ENCODE measurements at regions not wholly inside any gene's neighbourhood (a gene's known extent, or its start where the extent isn't known, plus 50 kb on each side); places are given as distances from the start of the nearest gene placed in this dataset.

DNA sequence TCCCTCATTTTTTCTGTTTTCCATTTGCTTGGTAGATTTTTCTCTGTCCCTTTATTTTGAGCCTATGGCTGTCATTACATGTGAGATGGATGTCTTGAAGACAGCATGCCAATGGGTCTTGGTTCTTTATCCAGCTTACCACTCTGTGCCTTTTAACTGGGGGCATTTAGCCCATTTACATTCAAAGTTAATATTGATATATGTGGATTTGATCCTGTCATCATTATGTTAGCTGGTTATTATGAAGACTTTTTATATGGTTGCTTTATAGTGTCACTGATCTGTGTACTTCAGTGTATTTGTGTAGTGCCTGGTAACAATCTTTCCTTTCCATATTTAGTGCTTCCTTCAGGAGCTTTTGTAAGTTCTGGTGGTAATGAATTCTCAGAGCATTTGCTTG lies 89.3 kb upstream of the UNC5B start:
- no peaks in the 10 kb centered on the region for H3K79me2 ChIP-seq (ENCODE audit: insufficient read depth)
- H3K27me3 ChIP-seq (ENCODE audit: insufficient read depth), result no peaks in the 10 kb centered on the region
- no peaks in the 10 kb centered on the region for H3F3A ChIP-seq (replicated peaks; ENCODE audit: insufficient read depth)
- H2AFZ ChIP-seq (ENCODE audit: low read depth), result no peak overlapping the region
- no peak overlapping the region for H3K9ac ChIP-seq
- H3K9me3 ChIP-seq, result no peaks in the 10 kb centered on the region
- DNase-seq, result no peak
- no peaks in the 10 kb centered on the region for H4K20me1 ChIP-seq (ENCODE audit: insufficient read depth)
- H3K4me1 ChIP-seq (ENCODE audit: control insufficient read depth in 1 of 2, insufficient read depth in 2 of 2, low read depth in 1 of 2, low read length in 1 of 2), result peaks cover 0 to 12% of the 10 kb centered on the region in 2 experiments; a peak in 1 of 4 replicates
- no peaks in the 10 kb centered on the region for H3K36me3 ChIP-seq (replicated peaks in 1 of 2; ENCODE audit: control insufficient read depth in 1 of 2, insufficient read depth in 2 of 2, low read length in 1 of 2)
- TF ChIP-seq YY1 (IDR thresholded peaks at IDR 0.05; ENCODE audit: low read depth) (no peak), MEF2A (IDR thresholded peaks at IDR 0.05; ENCODE audit: borderline replicate concordance, low read depth) (no peak), NFIC (IDR thresholded peaks at IDR 0.05; ENCODE audit: borderline replicate concordance) (no peak), RXRA (IDR thresholded peaks at IDR 0.05; ENCODE audit: borderline replicate concordance, low read depth) (no peak)
- TF ChIP-seq, protein P1, sequence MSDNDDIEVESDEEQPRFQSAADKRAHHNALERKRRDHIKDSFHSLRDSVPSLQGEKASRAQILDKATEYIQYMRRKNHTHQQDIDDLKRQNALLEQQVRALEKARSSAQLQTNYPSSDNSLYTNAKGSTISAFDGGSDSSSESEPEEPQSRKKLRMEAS (IDR thresholded peaks at IDR 0.05; ENCODE audit: low read depth), result no peak
- H3K9me2 ChIP-seq, result no peaks in the 10 kb centered on the region
- H3K4me3 ChIP-seq (ENCODE audit: low read depth in 2 of 2, low read length in 1 of 2), result no peak overlapping the region
- CTCF ChIA-PET, result no interaction called here
- POLR2A ChIA-PET, result no interaction called here
- no peak overlapping the region for H3K4me2 ChIP-seq
- H3K27ac ChIP-seq (ENCODE audit: low read depth in 2 of 2, low read length in 1 of 2), result no peak overlapping the region

DNA sequence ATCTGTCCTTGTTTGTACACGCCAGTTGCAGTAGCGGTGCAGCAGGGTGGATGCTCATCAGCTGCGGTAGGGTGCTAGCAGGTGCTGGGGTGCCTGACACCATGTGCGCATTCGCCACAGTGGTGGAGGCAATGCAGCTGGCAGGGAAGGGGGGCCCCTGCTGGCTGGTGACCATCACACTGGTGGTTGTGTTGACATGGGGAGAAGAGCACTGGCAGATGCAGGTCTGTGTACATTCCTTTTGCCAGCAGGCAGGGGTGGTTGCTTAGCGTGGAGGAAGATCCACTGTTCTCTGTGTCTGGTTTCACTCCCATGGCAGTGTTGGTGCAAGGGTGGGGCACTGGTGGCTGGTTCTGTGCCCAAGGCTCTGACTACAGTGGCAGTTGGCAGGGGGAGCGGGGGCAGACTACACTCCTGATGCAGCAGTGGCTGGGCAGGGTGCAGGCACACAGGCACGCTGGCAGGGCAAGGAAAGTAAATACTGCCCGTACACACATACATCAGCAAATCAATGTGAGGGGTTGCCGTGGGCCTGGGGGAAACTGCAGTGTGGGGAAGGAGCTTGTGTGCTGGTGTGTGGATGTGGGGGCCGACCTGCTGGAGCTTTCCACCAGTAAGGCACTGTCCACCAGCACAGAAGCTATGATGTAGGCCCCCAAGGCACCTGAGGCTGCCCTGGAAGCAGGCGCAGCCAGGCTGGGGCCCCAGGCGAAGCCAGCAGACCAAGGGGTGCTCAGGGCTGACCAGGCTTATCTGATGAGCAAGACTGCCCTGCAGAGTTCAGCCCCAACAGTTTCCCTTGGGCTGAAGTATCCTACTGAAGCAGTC lies 87.2 kb upstream of the UNC5B start:
- Histone ChIP-seq H4K20me1 (ENCODE audit: insufficient read depth) (no peaks in the 10 kb centered on the region), H2AFZ (ENCODE audit: low read depth) (no peak overlapping the region), H3K36me3 (replicated peaks in 1 of 2; ENCODE audit: control insufficient read depth in 1 of 2, insufficient read depth in 2 of 2, low read length in 1 of 2) (no peaks in the 10 kb centered on the region), H3K79me2 (ENCODE audit: insufficient read depth) (no peaks in the 10 kb centered on the region), H3F3A (replicated peaks; ENCODE audit: insufficient read depth) (no peaks in the 10 kb centered on the region), H3K27ac (ENCODE audit: low read depth in 2 of 2, low read length in 1 of 2) (no peak overlapping the region; a peak in 1 of 4 replicates), H3K9me2 (no peaks in the 10 kb centered on the region), H3K4me3 (ENCODE audit: low read depth in 2 of 2, low read length in 1 of 2) (no peak overlapping the region), H3K9ac (no peak overlapping the region), H3K9me3 (no peaks in the 10 kb centered on the region), H3K4me1 (ENCODE audit: control insufficient read depth in 1 of 2, insufficient read depth in 2 of 2, low read depth in 1 of 2, low read length in 1 of 2) (peaks cover 0 to 12% of the 10 kb centered on the region in 2 experiments; a peak in 1 of 4 replicates), H3K4me2 (no peak overlapping the region), H3K27me3 (ENCODE audit: insufficient read depth) (no peaks in the 10 kb centered on the region)
- POLR2A ChIA-PET, result no interaction called here
- DNase-seq, result no peak
- 46% methylated on average over 10 of the region's 13 CpGs for WGBS (ENCODE audit: low lambda C conversion rate)
- TF ChIP-seq ELF1 (IDR thresholded peaks at IDR 0.05), result no peak
- no peak for TF ChIP-seq RFX5 (IDR thresholded peaks at IDR 0.05; ENCODE audit: low read length)
- TF ChIP-seq FOXM1 (IDR thresholded peaks at IDR 0.05; ENCODE audit: low read depth), result no peak
- TF ChIP-seq RCOR1 (IDR thresholded peaks at IDR 0.05; ENCODE audit: low read length), result no peak
- TF ChIP-seq RAD21 (IDR thresholded peaks at IDR 0.05; ENCODE audit: low read length), result no peak
- TF ChIP-seq, protein P2, sequence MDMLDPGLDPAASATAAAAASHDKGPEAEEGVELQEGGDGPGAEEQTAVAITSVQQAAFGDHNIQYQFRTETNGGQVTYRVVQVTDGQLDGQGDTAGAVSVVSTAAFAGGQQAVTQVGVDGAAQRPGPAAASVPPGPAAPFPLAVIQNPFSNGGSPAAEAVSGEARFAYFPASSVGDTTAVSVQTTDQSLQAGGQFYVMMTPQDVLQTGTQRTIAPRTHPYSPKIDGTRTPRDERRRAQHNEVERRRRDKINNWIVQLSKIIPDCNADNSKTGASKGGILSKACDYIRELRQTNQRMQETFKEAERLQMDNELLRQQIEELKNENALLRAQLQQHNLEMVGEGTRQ (IDR thresholded peaks at IDR 0.05; ENCODE audit: borderline replicate concordance, low read depth, low read length), result no peak
- TF ChIP-seq, protein P3, sequence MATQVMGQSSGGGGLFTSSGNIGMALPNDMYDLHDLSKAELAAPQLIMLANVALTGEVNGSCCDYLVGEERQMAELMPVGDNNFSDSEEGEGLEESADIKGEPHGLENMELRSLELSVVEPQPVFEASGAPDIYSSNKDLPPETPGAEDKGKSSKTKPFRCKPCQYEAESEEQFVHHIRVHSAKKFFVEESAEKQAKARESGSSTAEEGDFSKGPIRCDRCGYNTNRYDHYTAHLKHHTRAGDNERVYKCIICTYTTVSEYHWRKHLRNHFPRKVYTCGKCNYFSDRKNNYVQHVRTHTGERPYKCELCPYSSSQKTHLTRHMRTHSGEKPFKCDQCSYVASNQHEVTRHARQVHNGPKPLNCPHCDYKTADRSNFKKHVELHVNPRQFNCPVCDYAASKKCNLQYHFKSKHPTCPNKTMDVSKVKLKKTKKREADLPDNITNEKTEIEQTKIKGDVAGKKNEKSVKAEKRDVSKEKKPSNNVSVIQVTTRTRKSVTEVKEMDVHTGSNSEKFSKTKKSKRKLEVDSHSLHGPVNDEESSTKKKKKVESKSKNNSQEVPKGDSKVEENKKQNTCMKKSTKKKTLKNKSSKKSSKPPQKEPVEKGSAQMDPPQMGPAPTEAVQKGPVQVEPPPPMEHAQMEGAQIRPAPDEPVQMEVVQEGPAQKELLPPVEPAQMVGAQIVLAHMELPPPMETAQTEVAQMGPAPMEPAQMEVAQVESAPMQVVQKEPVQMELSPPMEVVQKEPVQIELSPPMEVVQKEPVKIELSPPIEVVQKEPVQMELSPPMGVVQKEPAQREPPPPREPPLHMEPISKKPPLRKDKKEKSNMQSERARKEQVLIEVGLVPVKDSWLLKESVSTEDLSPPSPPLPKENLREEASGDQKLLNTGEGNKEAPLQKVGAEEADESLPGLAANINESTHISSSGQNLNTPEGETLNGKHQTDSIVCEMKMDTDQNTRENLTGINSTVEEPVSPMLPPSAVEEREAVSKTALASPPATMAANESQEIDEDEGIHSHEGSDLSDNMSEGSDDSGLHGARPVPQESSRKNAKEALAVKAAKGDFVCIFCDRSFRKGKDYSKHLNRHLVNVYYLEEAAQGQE (IDR thresholded peaks at IDR 0.05; ENCODE audit: low read depth, low read length), result no peak
- TF ChIP-seq, protein P4, sequence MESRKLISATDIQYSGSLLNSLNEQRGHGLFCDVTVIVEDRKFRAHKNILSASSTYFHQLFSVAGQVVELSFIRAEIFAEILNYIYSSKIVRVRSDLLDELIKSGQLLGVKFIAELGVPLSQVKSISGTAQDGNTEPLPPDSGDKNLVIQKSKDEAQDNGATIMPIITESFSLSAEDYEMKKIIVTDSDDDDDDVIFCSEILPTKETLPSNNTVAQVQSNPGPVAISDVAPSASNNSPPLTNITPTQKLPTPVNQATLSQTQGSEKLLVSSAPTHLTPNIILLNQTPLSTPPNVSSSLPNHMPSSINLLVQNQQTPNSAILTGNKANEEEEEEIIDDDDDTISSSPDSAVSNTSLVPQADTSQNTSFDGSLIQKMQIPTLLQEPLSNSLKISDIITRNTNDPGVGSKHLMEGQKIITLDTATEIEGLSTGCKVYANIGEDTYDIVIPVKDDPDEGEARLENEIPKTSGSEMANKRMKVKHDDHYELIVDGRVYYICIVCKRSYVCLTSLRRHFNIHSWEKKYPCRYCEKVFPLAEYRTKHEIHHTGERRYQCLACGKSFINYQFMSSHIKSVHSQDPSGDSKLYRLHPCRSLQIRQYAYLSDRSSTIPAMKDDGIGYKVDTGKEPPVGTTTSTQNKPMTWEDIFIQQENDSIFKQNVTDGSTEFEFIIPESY (IDR thresholded peaks at IDR 0.05; ENCODE audit: borderline replicate concordance, low read depth), result no peak
- no peak for TF ChIP-seq RXRA (IDR thresholded peaks at IDR 0.05; ENCODE audit: borderline replicate concordance, low read depth)
- TF ChIP-seq SMC3 (IDR thresholded peaks at IDR 0.05; ENCODE audit: low read depth, low read length), result no peak
- no peak for TF ChIP-seq JUND (IDR thresholded peaks at IDR 0.05)
- CTCF ChIA-PET, result interaction anchor here (1.2 to 1.5 kb wide), 2 partner anchors 11 to 13 kb away, joined by 4 read pairs; no protein-coding TSS in a partner anchor
